Posterior cingulate gyrus (tissue), 11 donors: ENCODE measurements at regions not wholly inside any gene's neighbourhood (a gene's known extent, or its start where the extent isn't known, plus 50 kb on each side); places are given as distances from the start of the nearest gene placed in this dataset.
"Not testable (repeated sequence)": the region's sequence is repeated elsewhere in the genome, so short reads cannot be mapped to it uniquely, and the experiment has no call there.

Source experiments
- DNase-seq, 10 donors: peaks; one replicate each; pipeline versions ENCODE4 v3.0.0 to v3.0.0-alpha.2; 2020 to 2021; ENCODE audit warnings: mixed read lengths in 3 of 10
- intact Hi-C: fragments of 100-400 bp; cut with DNase I; formaldehyde crosslinking; loops from one replicate; pipeline ENCODE4 v1.15.1; 2023

DNA sequence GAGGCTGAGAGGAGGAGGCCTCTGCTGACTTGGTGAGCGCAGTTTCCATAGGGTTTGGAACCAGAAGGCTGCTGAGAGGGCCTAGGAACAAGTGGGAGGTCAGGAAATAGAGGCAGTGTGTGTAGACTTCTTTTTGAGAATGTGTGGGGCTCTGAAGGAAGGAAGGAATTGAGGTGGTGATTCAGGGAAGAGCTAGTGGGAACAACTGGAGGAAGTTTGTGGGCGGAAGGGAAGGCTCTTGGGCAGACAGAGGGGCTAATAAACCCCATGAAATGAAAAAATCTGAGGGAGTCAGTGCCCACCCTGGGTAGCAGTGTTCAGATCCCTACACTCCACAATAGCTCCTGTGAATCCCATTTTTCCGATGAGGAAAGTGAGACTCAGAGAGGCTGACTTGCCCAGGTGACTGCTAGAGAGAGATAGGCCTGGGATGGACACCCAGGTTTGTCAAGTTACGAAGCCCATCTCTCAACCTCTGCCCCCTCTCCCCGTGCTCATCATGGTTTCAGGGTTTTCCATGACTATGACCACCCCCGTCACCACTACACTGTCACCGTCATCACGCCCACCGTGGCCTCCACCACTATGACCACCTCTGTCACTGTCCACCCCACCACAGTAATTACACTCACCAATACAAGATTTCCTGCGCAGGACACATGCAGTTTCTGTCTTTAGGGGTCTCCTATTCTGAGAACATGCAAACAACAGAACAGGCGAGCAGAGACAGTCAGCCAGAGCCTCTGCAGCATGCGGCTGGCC, 106.4 kb downstream of the MRPL14 start:
- peak in 1 of 10 donors; percentile 26 for DNase-seq
- intact Hi-C loops, result no loop called here

DNA sequence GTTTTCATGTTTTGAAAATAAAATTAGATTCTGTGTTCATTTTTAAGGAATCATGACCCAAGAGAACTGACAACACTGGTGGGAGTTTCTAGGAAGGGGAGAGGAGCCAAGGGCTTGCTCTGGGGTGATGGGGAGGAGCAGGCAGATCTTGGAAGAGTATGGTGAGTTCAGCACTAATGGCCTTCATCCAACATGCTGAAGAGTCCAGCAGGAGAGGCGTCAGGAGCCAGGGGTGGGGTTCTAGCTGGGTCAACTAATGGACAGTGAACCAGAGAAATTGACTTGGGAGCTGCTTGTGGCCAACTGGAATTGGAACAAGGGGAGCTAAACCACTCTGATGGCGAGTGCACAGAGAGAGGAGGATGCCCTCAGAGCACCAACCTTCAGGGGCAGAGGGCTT, 107.1 kb downstream of the MRPL14 start:
- DNase-seq, result peak in 1 of 10 donors; percentile 14
- intact Hi-C loops, result no loop called here

DNA sequence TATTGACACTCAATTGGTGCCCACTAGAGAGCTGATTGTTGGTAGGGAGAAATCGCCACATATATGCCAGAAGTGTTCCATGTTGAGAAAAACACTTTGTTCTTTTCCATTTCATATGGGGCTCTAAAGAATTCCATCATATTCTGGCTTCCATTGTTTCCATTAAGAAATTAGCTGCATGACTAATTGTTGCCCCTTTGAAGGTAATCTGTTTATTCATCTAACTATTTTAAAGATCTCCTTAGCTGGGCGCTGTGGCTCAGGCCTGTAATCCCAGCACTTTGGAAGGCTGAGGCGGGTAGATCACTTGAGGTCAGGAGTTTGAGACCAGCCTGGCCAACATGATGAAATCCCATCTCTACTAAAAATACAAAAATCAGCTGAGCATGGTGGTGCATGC, 109.9 kb downstream of the MRPL14 start:
- DNase-seq, result peak in 1 of 10 donors; percentile 9
- intact Hi-C loops, result not testable (repeated sequence)

DNA sequence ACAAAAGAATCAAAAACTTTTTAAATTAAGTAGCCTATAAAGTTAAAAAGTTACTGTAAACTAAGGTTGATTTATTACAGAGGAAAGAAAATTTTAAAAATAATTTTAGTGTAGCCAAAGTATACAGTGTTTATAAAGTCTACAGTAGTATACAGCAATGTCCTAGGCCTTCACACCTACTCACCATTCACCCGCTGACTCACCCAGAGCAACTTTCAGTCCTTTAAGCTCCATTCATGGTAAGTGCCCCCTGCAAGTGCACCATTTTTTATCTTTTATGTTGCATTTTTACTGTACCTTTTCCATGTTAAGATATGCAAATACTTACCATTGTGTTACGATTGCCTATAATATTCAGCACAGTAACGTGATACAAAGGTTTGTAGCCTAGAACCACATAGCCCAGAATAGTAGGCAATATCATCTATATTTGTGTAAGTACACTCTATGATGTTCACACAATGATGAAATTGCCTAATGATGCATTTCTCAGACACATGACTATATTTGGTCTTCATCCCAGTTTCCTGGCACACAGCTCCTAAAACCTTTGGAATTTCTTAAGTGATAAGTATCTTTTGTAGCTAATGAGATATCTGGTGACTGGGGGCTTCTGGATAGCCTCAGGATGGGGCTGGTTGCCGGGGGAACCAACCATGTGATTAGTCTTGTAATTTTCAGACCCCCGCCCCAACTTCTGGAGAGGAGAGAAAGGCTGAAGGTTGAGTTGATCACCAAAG, 111.0 kb downstream of the MRPL14 start:
- no peak for DNase-seq
- intact Hi-C loops, result no loop called here

DNA sequence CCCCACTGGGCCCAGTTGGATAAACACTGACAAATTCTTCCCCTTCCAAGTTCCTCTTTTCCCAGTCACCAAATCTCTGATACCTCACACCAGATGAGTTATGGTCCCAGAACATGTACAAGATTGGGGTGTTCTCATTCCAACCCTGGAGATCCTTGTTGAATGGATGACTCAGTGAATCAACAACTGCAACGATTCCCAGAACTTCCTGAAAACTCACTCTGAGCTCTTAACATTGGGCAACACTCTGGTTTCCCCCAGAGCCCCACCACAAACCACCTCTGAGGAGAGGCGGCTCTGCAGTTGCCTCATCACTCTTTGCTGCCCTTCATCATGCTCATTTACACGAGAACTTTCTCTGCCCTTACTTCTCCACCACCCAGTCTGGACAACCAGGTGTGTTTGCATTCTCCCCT, 115.2 kb downstream of the MRPL14 start:
- intact Hi-C loops, result no loop called here
- no peak for DNase-seq

DNA sequence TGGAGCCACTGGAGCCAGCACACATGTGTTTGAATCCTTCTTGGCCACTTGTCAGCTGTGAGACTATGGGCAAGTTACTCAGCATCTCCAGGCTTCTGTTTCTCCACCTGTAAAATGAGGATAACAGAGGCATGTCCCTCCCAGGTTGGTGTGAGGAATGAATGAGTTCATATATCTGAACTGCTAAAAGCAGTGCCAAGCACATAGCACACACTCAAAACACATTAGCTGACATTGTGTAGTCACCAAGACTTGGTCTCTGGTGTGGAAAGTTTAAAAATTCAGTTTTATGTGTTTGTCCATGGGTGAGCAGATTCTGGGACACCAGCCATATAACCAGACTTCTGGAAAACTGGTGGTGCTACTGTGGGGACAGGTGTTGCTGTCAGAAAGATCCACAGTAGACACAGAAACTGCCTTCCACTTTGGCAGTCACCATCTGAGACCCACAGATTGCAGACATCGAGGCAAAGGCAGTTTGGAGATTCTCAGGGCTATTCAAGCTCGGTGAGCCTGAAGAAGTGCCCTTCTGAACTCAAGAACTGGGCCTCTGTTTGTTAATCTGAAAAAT, 115.8 kb downstream of the MRPL14 start:
- DNase-seq, result no peak
- intact Hi-C loops, result no loop called here

DNA sequence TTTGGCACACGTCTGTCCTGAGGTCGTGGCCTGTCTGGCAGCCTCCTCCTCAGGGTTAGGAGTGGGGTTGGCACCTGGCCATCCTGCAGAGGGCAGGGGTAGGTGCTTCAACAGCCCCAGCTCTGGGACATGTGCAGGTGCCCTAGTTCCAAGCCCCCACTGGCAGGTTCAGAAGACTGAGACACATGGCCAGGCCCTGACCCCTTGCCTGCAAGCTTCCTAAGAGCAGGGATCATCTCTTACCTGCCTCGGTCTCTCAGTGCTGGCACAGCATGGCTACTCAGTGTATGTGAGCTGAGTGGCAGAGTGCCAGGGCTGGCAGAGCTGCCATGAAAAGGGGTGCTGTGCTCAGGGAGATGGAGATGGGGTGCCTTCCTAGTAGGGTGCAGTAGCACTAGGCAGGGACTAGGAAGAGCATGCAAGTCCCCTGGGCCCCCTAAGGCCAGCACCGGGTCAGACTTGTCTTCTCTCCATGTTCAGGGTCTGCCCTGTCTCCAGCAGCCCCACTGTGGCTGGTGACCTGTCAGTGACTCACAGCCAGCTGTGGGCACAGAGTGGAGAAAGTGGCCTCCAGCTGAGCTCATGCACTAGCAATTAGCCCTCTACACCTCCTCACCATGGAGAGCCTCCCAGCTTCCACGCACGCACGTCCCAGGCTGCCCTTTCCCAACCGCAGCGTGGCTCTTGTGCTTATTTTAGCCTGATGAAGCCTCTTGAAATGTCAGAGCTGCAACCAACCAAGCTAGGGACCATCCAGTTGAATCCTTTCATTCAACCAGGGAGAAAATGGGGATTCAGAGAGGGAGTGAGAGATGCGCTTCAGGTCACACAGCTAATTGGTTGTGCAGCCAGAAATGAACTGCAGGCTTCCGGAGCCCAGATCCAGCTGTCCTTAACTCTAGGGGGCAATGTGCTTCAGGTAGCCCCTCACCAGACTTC, 116.6 kb downstream of the MRPL14 start:
- intact Hi-C loops, result no loop called here
- DNase-seq, result peak in 1 of 10 donors; percentile 62

GRCh38 chr6:44009425-44010321, 117.6 kb downstream of the MRPL14 start:
- intact Hi-C loops, result no loop called here
- DNase-seq, result no peak

DNA sequence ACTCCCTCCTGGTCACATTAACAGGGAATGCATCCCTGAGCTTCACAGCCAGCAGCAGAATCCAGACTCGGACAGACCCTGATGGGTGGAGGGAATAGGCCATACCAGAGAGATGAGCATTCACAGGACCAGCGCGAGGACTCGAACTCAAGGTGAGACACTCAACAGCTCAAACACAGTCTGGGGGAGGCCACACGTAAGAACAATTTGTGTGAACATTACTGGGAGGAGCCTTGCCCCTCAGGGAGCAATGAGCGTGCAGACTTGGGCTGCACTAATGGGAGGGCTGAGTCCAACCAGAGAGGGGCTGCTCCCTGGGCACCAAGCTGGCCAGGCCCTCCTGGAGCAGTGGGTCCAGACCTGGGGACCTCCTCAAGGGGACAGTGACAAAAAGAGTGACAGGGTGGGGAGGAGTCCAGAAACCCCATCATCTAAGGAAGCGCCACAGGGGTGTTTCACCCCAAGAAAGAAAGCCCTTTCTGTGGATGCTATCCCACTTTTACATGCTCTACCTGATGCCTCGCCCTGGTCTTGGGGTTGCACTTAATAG, 118.4 kb downstream of the MRPL14 start:
- no peak for DNase-seq
- intact Hi-C loops, result no loop called here

DNA sequence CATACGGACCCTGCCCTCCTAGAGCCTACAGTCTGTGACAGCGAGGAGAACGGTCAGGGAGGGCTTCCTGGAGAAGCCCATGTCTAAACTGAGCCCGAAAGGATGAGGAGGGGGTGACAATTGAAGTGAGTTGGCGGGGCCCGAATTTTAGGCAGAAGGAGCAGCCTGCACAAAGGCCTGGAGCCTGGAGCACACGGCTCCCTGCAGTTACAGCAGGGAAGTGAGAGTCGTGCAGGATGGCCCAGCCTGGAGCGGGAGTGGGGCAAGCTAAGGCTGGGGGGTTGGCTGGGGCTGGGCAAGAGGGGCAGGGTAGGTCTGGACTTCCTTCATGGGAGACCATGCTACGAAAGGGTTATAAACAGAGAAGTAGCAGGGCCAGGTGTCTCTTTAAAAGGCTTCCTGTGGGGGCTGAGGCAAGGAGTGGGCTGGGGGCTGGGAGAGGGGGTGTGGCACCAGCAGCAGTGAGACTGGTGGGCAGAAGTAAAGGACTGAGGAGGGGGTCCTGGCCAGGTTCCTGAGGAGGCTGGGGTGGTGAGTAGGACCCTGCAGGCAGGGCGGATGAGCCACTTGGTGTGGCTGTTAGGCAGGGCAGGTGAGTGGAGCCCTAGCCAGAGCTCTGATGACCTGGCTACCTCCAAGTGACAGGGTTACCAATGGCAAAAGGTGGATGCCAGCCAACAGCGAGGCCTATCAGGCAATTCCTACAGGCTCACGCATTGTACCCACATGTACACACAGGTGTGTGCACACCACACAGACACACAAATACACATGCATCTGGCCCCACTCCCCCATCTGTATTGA, 119.2 kb downstream of the MRPL14 start:
- intact Hi-C loops, result no loop called here
- no peak for DNase-seq

GRCh38 chr6:44006872-44007303, 120.4 kb downstream of the MRPL14 start:
- intact Hi-C loops, result no loop called here
- no peak for DNase-seq

GRCh38 chr6:44006123-44006871, 121.0 kb downstream of the MRPL14 start:
- DNase-seq, result peak in 1 of 10 donors; percentile 54
- intact Hi-C loops, result no loop called here

GRCh38 chr6:44005507-44005903, 121.7 kb downstream of the MRPL14 start:
- no peak for DNase-seq
- intact Hi-C loops, result no loop called here

- intact Hi-C loops, result no loop called here
- peak in 1 of 10 donors; percentile 77 for DNase-seq
Measured at GRCh38 chr6:44004625-44005506, 122.4 kb downstream of the MRPL14 start.

DNA sequence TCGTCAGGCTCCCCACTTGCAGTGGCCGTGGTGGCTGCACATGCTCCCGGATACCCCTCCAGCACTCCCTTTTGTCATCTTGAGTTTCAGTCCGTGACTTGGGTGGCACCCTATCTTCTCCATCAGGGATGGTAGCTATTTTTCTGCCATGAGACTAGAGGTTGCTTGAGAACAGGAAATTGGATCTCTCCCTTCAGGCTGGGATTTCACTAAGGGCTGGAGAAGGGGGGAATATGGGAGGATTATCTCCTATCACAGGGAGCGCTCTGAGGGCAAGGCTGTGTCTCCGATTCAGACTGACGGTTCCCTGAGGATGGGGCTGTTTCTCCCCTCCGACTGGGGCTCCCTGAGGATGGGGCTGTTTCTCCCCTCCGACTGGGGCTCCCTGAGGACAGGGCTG, 123.1 kb downstream of the MRPL14 start:
- no peak for DNase-seq
- intact Hi-C loops, result no loop called here

DNA sequence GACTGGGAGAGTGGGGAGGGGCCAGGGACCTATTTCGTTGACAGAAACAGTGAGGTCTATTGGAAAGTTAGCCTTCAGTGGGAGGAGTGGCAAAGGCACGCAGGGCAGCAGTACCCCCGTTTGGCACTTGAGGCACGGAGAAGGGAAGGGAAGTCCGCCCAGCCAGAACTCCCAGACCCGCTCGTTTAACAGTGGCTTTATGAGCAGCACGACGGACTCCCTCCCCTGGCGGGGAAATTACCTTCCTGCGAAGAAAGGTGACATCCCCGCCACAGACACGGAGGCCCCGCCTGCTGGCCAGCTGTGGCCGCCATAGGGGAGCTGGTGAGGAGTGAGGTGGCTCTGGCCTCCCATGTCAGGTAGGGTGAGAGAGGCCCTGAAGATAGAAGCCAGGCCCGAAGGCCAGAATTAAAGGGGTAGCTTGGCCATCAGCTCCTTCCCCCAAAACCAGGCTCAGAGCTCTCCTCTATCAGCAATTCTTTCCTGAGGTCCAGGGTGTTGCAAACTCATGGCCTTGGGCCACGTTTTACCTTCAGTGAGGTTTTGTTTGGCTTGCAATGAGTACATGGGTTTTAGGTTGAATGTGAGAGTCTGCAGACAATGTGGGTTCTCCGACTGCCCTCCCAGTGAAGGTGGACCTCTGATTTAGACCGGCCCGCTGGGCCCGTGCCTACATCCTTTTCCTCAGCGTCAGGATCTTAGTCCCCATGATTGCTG, 123.7 kb downstream of the MRPL14 start:
- intact Hi-C loops, result loop anchor here (2.0 kb wide), 1 partner anchor 235 kb away; no protein-coding TSS in a partner anchor
- peak in 1 of 10 donors; percentile 66 for DNase-seq
